ENCODE measurements at regions not wholly inside any gene's neighbourhood (a gene's known extent, or its start where the extent isn't known, plus 50 kb on each side); places are given as distances from the start of the nearest gene placed in this dataset.

GRCh38 chr12:30120522-30120921 lies 336.8 kb upstream of the TMTC1 start:
- DNase-seq (ENCODE audit: low read depth), result no peak
- TF ChIP-seq CTCF (IDR thresholded peaks at IDR 0.05; ENCODE audit: low read length, missing control alignments), result no peak
- H3K4me3 ChIP-seq (replicated peaks; ENCODE audit: low read depth, low read length), result no peak overlapping the region

- TF ChIP-seq CTCF (IDR thresholded peaks at IDR 0.05; ENCODE audit: low read length, missing control alignments), result no peak
- no peak overlapping the region for H3K4me3 ChIP-seq (replicated peaks; ENCODE audit: low read depth, low read length)
- DNase-seq (ENCODE audit: low read depth), result no peak
Observed at GRCh38 chr12:30117483-30117882, 333.7 kb upstream of the TMTC1 start.

GRCh38 chr12:30111719-30112118 lies 328.0 kb upstream of the TMTC1 start:
- TF ChIP-seq CTCF (IDR thresholded peaks at IDR 0.05; ENCODE audit: low read length, missing control alignments), result no peak
- H3K4me3 ChIP-seq (replicated peaks; ENCODE audit: low read depth, low read length), result no peak overlapping the region

GRCh38 chr12:30110958-30111586 lies 327.3 kb upstream of the TMTC1 start:
- TF ChIP-seq CTCF (IDR thresholded peaks at IDR 0.05; ENCODE audit: low read length, missing control alignments), result no peak
- DNase-seq (ENCODE audit: low read depth), result peak; percentile 76
- H3K4me3 ChIP-seq (replicated peaks; ENCODE audit: low read depth, low read length), result no peak overlapping the region

More at GRCh38 chr12:30111719-30112118, 328.0 kb upstream of the TMTC1 start:
- no peak for DNase-seq (ENCODE audit: low read depth)

- no peak for TF ChIP-seq CTCF (IDR thresholded peaks at IDR 0.05; ENCODE audit: low read length, missing control alignments)
- no peak overlapping the region for H3K4me3 ChIP-seq (replicated peaks; ENCODE audit: low read depth, low read length)
- no peak for DNase-seq (ENCODE audit: low read depth)
Observed at GRCh38 chr12:30110498-30110897, 326.8 kb upstream of the TMTC1 start.

GRCh38 chr12:30108666-30109065 lies 324.9 kb upstream of the TMTC1 start:
- H3K4me3 ChIP-seq (replicated peaks; ENCODE audit: low read depth, low read length), result no peak overlapping the region
- no peak for TF ChIP-seq CTCF (IDR thresholded peaks at IDR 0.05; ENCODE audit: low read length, missing control alignments)
- no peak for DNase-seq (ENCODE audit: low read depth)

All from fibroblast of pulmonary artery (primary cell).